GM23338 (cell line): ENCODE measurements at regions not wholly inside any gene's neighbourhood (a gene's known extent, or its start where the extent isn't known, plus 50 kb on each side); places are given as distances from the start of the nearest gene placed in this dataset.

ENCODE experiments used
- ATAC-seq: fragments of 200-7000 bp; cut with Tn5 transposase; 3 replicates; pipeline ENCODE4 v1.9.1; 2020
- DNase-seq: peaks from one replicate; pipeline ENCODE4 v3.0.0-alpha.2; 2015; ENCODE audit warnings: low spot score
- H2AFZ ChIP-seq: fragments of 200-600 bp; sonication (generic); 2 replicates; pipeline ENCODE4 v1.8.0; 2016; ENCODE audit warnings: antibody characterized with exemption, mild to moderate bottlenecking, moderate library complexity
- H3F3A ChIP-seq: fragments of 200-600 bp; sonication (generic); replicated peaks from 2 replicates; pipeline ENCODE4 v1.8.0; 2017; ENCODE audit warnings: antibody characterized with exemption, mixed run types, low read depth
- H3K27ac ChIP-seq: fragments of 200-600 bp; sonication (generic); 2 replicates; pipeline ENCODE4 v1.6.1; 2016; ENCODE audit warnings: low read depth
- H3K27me3 ChIP-seq: fragments of 200-600 bp; sonication (generic); 2 replicates; pipeline ENCODE4 v1.8.0; 2016; ENCODE audit warnings: mild to moderate bottlenecking, mixed run types, moderate library complexity; ENCODE audit not compliant: insufficient read depth
- H3K36me3 ChIP-seq: fragments of 200-600 bp; sonication (generic); 2 replicates; pipeline ENCODE4 v1.8.0; 2016; ENCODE audit warnings: mild to moderate bottlenecking; ENCODE audit not compliant: insufficient read depth
- H3K4me1 ChIP-seq: fragments of 200-600 bp; sonication (generic); 2 replicates; pipeline ENCODE4 v1.8.0; 2016; ENCODE audit warnings: mild to moderate bottlenecking, moderate library complexity; ENCODE audit not compliant: insufficient read depth
- H3K4me2 ChIP-seq: fragments of 200-600 bp; sonication (generic); 2 replicates; pipeline ENCODE4 v1.7.1; 2017; ENCODE audit warnings: mixed run types
- H3K4me3 ChIP-seq: fragments of 200-600 bp; sonication (generic); 2 replicates; pipeline ENCODE4 v1.6.1; 2016; ENCODE audit warnings: mixed run types
- H3K79me2 ChIP-seq: fragments of 200-600 bp; sonication (generic); replicated peaks from 2 replicates; pipeline ENCODE4 v1.8.0; 2017; ENCODE audit warnings: mild to moderate bottlenecking; ENCODE audit not compliant: insufficient read depth
- H3K9me2 ChIP-seq: fragments of 200-600 bp; sonication (generic); 2 replicates; pipeline ENCODE4 v1.8.0; 2017; ENCODE audit not compliant: insufficient read depth
- H4K20me1 ChIP-seq: fragments of 200-600 bp; sonication (generic); replicated peaks from 2 replicates; pipeline ENCODE4 v1.8.0; 2017; ENCODE audit warnings: mild to moderate bottlenecking; ENCODE audit not compliant: insufficient read depth
- H3K27ac Mint-ChIP-seq: 2 replicates; pipeline ENCODE4 v1.8.0; 2020; ENCODE audit warnings: inconsistent platforms, mild to moderate bottlenecking, moderate library complexity, mixed read lengths
- H3K27me3 Mint-ChIP-seq: 3 replicates; pipeline ENCODE4 v1.8.0; 2022; ENCODE audit warnings: low read depth, mild to moderate bottlenecking, moderate library complexity, mixed read lengths, inconsistent platforms; ENCODE audit not compliant: insufficient read depth, poor library complexity
- H3K36me3 Mint-ChIP-seq: 3 replicates; pipeline ENCODE4 v1.8.0; 2021; ENCODE audit warnings: low read depth, mild to moderate bottlenecking, inconsistent platforms, moderate library complexity, mixed read lengths
- H3K4me1 Mint-ChIP-seq: 3 replicates; pipeline ENCODE4 v1.8.0; 2020; ENCODE audit warnings: mild to moderate bottlenecking, inconsistent platforms, mixed read lengths
- H3K4me3 Mint-ChIP-seq: 3 replicates; pipeline ENCODE4 v1.8.0; 2021; ENCODE audit warnings: moderate library complexity, mild to moderate bottlenecking, inconsistent platforms, mixed read lengths
- H3K9me3 Mint-ChIP-seq: 3 replicates; pipeline ENCODE4 v1.8.0; 2020; ENCODE audit warnings: moderate library complexity, mild to moderate bottlenecking, inconsistent platforms, mixed read lengths
- CREB1 ChIP-seq: fragments of 250-450 bp; sonication (Bioruptor Pico); IDR thresholded peaks from 2 replicates; pipeline ENCODE4 v1.5.0; 2020; ENCODE audit warnings: low read depth, mild to moderate bottlenecking, moderate library complexity
- CTCF ChIP-seq, 2 experiments: fragments of 200-600 bp in 1 of 2; sonication (generic) in 1 of 2; conservative IDR thresholded peaks; 2 replicates each; pipeline versions ENCODE4 v1.5.1 to v1.6.1; 2016 to 2017; ENCODE audit warnings: antibody characterized with exemption in 2 of 2, low read depth in 2 of 2, mild to moderate bottlenecking in 2 of 2, moderate library complexity in 1 of 2
- ETS1 ChIP-seq: IDR thresholded peaks from 2 replicates; pipeline ENCODE4 v1.6.1; 2016; ENCODE audit warnings: antibody characterized with exemption
- EZH2 ChIP-seq: fragments of 200-600 bp; sonication (generic); IDR thresholded peaks from one replicate; pipeline ENCODE4 v1.8.0; 2017; ENCODE audit warnings: antibody characterized with exemption, mild to moderate bottlenecking, low read depth; ENCODE audit not compliant: unreplicated experiment
- JUNB ChIP-seq: IDR thresholded peaks from one replicate; pipeline ENCODE4 v1.6.1; 2016; ENCODE audit warnings: antibody characterized with exemption; ENCODE audit not compliant: unreplicated experiment
- NANOG ChIP-seq: IDR thresholded peaks from 2 replicates; pipeline ENCODE4 v1.6.1; 2016; ENCODE audit warnings: antibody characterized with exemption, borderline replicate concordance
- POLR2AphosphoS5 ChIP-seq: IDR thresholded peaks from 2 replicates; pipeline ENCODE4 v1.6.1; 2016; ENCODE audit warnings: antibody characterized with exemption, low read depth
- STAT1 ChIP-seq: IDR thresholded peaks from one replicate; pipeline ENCODE4 v1.6.1; 2016; ENCODE audit warnings: antibody characterized with exemption; ENCODE audit not compliant: unreplicated experiment
- ZNF114 ChIP-seq: fragments of 250-450 bp; sonication (Bioruptor Pico); IDR thresholded peaks from 2 replicates; pipeline ENCODE4 v1.5.0; 2020; ENCODE audit warnings: mild to moderate bottlenecking, moderate library complexity
- ZNF331 ChIP-seq: fragments of 250-450 bp; sonication (Bioruptor Pico); IDR thresholded peaks from 2 replicates; pipeline ENCODE4 v1.5.0; 2020; ENCODE audit warnings: low read depth, mild to moderate bottlenecking, moderate library complexity

DNA sequence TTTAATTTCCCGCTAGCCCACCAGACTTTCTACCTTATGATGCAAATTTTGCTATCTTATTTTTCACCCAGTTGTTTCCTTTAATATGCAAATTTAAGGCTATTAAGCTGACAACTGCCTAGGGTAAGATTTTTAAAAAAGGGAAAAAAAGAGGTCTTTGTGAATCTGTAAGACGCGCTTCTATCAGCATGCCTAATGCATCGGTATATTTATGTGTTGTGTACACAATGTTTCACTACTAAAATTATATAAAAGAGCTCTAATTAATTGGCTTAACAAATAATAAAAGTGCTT lies 386.6 kb downstream of the KIF20B start:
- no peaks in the 10 kb centered on the region for H3F3A ChIP-seq
- H2AFZ ChIP-seq: no peak overlapping the region
- Mint-ChIP-seq H3K4me3 (no peak overlapping the region), H3K4me1 (peaks cover 34% of the 10 kb centered on the region), H3K27ac (no peak overlapping the region), H3K27me3 (peaks cover 7% of the 10 kb centered on the region), H3K9me3 (peaks cover 8% of the 10 kb centered on the region; the same call in 2 of the 3 replicates), H3K36me3 (peaks cover 28% of the 10 kb centered on the region)
- H3K27me3 ChIP-seq: no peaks in the 10 kb centered on the region
- no peaks in the 10 kb centered on the region for H3K9me2 ChIP-seq
- ATAC-seq (no peak), DNase-seq (peak; percentile 37)
- no peaks in the 10 kb centered on the region for H4K20me1 ChIP-seq
- no peak overlapping the region for H3K4me3 ChIP-seq
- no peak overlapping the region; the same call in 1 of the 2 replicates for H3K27ac ChIP-seq
- H3K4me1 ChIP-seq: peaks cover 45% of the 10 kb centered on the region
- H3K79me2 ChIP-seq: peaks cover 5% of the 10 kb centered on the region; the same call in 1 of the 2 replicates
- H3K4me2 ChIP-seq: peak overlapping the region; percentile 22; the same call in 1 of the 2 replicates
- TF ChIP-seq NANOG (peak; percentile 78), EZH2 (no peak)
- H3K36me3 ChIP-seq: peaks cover 3% of the 10 kb centered on the region; the same call in 1 of the 2 replicates

GRCh38 chr10:90089719-90090118 lies 388.3 kb downstream of the KIF20B start:
- DNase-seq (no peak), ATAC-seq (no peak)
- Histone ChIP-seq H3K4me1 (peaks cover 56% of the 10 kb centered on the region), H4K20me1 (no peaks in the 10 kb centered on the region), H3K36me3 (no peaks in the 10 kb centered on the region), H3K79me2 (peaks cover 5% of the 10 kb centered on the region; the same call in 1 of the 2 replicates), H3K27ac (no peak overlapping the region), H3K27me3 (no peaks in the 10 kb centered on the region), H2AFZ (no peak overlapping the region), H3K4me3 (no peak overlapping the region), H3K9me2 (no peaks in the 10 kb centered on the region), H3K4me2 (no peak overlapping the region), H3F3A (no peaks in the 10 kb centered on the region)
- Mint-ChIP-seq H3K4me3 (no peak overlapping the region), H3K9me3 (peaks cover 8% of the 10 kb centered on the region; the same call in 1 of the 3 replicates), H3K36me3 (peaks cover 18% of the 10 kb centered on the region), H3K27ac (no peak overlapping the region), H3K27me3 (peaks cover 7% of the 10 kb centered on the region), H3K4me1 (peaks cover 35% of the 10 kb centered on the region)
- TF ChIP-seq CREB1 (no peak), POLR2AphosphoS5 (no peak)

GRCh38 chr10:90096196-90096595 lies 394.8 kb downstream of the KIF20B start:
- Mint-ChIP-seq H3K4me1 (peaks cover 37% of the 10 kb centered on the region), H3K36me3 (no peaks in the 10 kb centered on the region), H3K27me3 (no peaks in the 10 kb centered on the region), H3K27ac (no peak overlapping the region), H3K9me3 (no peaks in the 10 kb centered on the region; the same call in 2 of the 3 replicates), H3K4me3 (no peak overlapping the region)
- Histone ChIP-seq H3K36me3 (no peaks in the 10 kb centered on the region), H3K9me2 (no peaks in the 10 kb centered on the region), H3K79me2 (no peaks in the 10 kb centered on the region), H3K27me3 (no peaks in the 10 kb centered on the region), H4K20me1 (no peaks in the 10 kb centered on the region), H3F3A (no peaks in the 10 kb centered on the region), H3K4me1 (peaks cover 49% of the 10 kb centered on the region), H3K27ac (no peak overlapping the region), H3K4me3 (no peak overlapping the region), H2AFZ (no peak overlapping the region), H3K4me2 (no peak overlapping the region)
- no peak for DNase-seq
- ATAC-seq: no peak
- no peak for TF ChIP-seq STAT1
- no peak for TF ChIP-seq ETS1
- TF ChIP-seq CTCF (conservative IDR thresholded peaks at IDR 0.05; ENCODE audit: low read depth in 2 of 2): no peak
- no peak for TF ChIP-seq NANOG
- TF ChIP-seq CREB1: no peak
- TF ChIP-seq ZNF114 (CRISPR knock-in tag): no peak
- TF ChIP-seq ZNF331 (CRISPR knock-in tag): no peak
- no peak for TF ChIP-seq JUNB
